Loucy (cell line): ENCODE measurements at regions not wholly inside any gene's neighbourhood (a gene's known extent, or its start where the extent isn't known, plus 50 kb on each side); places are given as distances from the start of the nearest gene placed in this dataset.

ENCODE experiments used
- CTCF ChIP-seq: fragments of 200-600 bp; sonication (generic); conservative IDR thresholded peaks from 2 replicates; pipeline ENCODE4 v1.5.1; 2014; ENCODE audit warnings: mild to moderate bottlenecking, antibody characterized with exemption, low read length
- EZH2phosphoT487 ChIP-seq: fragments of 200-600 bp; IDR thresholded peaks from 2 replicates; pipeline ENCODE4 v1.6.1; 2018; ENCODE audit warnings: antibody characterized with exemption, mild to moderate bottlenecking, moderate library complexity, borderline replicate concordance

- no peak for TF ChIP-seq CTCF
- no peak for TF ChIP-seq EZH2phosphoT487
Observed at GRCh38 chr5:125085797-125086505, 339.5 kb upstream of the ZNF608 start.
